ENCODE measurements at regions not wholly inside any gene's neighbourhood (a gene's known extent, or its start where the extent isn't known, plus 50 kb on each side); places are given as distances from the start of the nearest gene placed in this dataset.

DNA sequence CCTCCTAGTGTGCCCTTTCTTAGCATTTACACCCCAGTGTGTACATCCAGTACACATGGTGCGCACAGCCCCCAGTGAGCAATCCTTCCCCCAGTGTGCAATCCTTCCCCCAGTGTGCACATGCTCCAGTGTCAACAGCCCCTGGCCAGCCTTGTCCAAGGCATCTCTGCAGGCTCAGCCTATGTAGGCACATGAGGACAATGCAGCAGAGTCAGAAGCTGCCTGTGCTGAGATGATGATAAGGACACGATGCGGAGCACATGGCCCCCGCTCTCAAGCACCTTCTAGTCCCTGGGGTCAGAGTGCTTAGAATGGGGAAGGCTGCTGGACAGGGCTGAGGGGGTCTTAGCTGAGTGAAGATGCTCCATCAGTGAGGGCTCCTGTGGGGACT lies 69.8 kb downstream of the GADD45G start:
- ChIA-PET CTCF (no interaction called here), POLR2A (no interaction called here)
- Histone ChIP-seq H3K4me1 (ENCODE audit: control insufficient read depth, insufficient read depth, low read length) (no peaks in the 10 kb centered on the region), H3K36me3 (ENCODE audit: control insufficient read depth in 2 of 2, insufficient read depth in 1 of 2, low read length in 2 of 2) (no peaks in the 10 kb centered on the region), H3K4me3 (ENCODE audit: low read depth, low read length) (no peak overlapping the region), H3K27ac (ENCODE audit: extremely low read depth, low read depth, low read length) (no peak overlapping the region), H3K9me3 (ENCODE audit: control insufficient read depth, insufficient read depth, low read depth, low read length) (no peaks in the 10 kb centered on the region)
- TF ChIP-seq ZNF16 (tag by site-specific recombination; IDR thresholded peaks at IDR 0.05; ENCODE audit: low read depth): no peak
- no peak for TF ChIP-seq HOXD13 (CRISPR knock-in tag; IDR thresholded peaks at IDR 0.05; ENCODE audit: borderline replicate concordance)
- TF ChIP-seq ZNF2 (tag by site-specific recombination; IDR thresholded peaks at IDR 0.05): no peak

GRCh38 chr9:89675058-89675742 lies 70.4 kb downstream of the GADD45G start:
- Histone ChIP-seq H3K36me3 (ENCODE audit: control insufficient read depth in 2 of 2, insufficient read depth in 1 of 2, low read length in 2 of 2) (no peaks in the 10 kb centered on the region), H3K9me3 (ENCODE audit: control insufficient read depth, insufficient read depth, low read depth, low read length) (no peaks in the 10 kb centered on the region), H3K4me3 (ENCODE audit: low read depth, low read length) (no peak overlapping the region), H3K4me1 (ENCODE audit: control insufficient read depth, insufficient read depth, low read length) (no peaks in the 10 kb centered on the region), H3K27ac (ENCODE audit: extremely low read depth, low read depth, low read length) (no peak overlapping the region)
- ChIA-PET POLR2A (interaction anchor here (1.1 kb wide), 1 partner anchor 14 kb away, joined by 4 read pairs; no protein-coding TSS in a partner anchor), CTCF (no interaction called here)
- TF ChIP-seq PRDM10 (tag by site-specific recombination; IDR thresholded peaks at IDR 0.05) (no peak), ZNF791 (tag by site-specific recombination; IDR thresholded peaks at IDR 0.05) (no peak), ZBTB8A (tag by site-specific recombination; IDR thresholded peaks at IDR 0.05) (no peak), ZNF138 (tag by site-specific recombination; IDR thresholded peaks at IDR 0.05; ENCODE audit: borderline replicate concordance) (no peak), ZSCAN4 (tag by site-specific recombination; IDR thresholded peaks at IDR 0.05) (no peak), ZNF223 (tag by site-specific recombination; IDR thresholded peaks at IDR 0.05) (no peak), ZFP37 (tag by site-specific recombination; IDR thresholded peaks at IDR 0.05) (no peak), ZNF792 (tag by site-specific recombination; IDR thresholded peaks at IDR 0.05) (no peak), ZNF302 (tag by site-specific recombination; IDR thresholded peaks at IDR 0.05; ENCODE audit: low read depth) (no peak), ZNF580 (tag by site-specific recombination; IDR thresholded peaks at IDR 0.05) (no peak), YY2 (tag by site-specific recombination; IDR thresholded peaks at IDR 0.05) (no peak), ZNF830 (tag by site-specific recombination; IDR thresholded peaks at IDR 0.05; ENCODE audit: low read depth) (no peak), ZBTB1 (tag by site-specific recombination; IDR thresholded peaks at IDR 0.05) (no peak), MZF1 (tag by site-specific recombination; IDR thresholded peaks at IDR 0.05; ENCODE audit: borderline replicate concordance) (no peak), ZNF48 (tag by site-specific recombination; IDR thresholded peaks at IDR 0.05) (no peak), ZNF514 (tag by site-specific recombination; IDR thresholded peaks at IDR 0.05) (no peak), ZNF24 (tag by site-specific recombination; IDR thresholded peaks at IDR 0.05) (no peak), ZNF155 (tag by site-specific recombination; IDR thresholded peaks at IDR 0.05) (no peak)
- TF ChIP-seq, protein P1, sequence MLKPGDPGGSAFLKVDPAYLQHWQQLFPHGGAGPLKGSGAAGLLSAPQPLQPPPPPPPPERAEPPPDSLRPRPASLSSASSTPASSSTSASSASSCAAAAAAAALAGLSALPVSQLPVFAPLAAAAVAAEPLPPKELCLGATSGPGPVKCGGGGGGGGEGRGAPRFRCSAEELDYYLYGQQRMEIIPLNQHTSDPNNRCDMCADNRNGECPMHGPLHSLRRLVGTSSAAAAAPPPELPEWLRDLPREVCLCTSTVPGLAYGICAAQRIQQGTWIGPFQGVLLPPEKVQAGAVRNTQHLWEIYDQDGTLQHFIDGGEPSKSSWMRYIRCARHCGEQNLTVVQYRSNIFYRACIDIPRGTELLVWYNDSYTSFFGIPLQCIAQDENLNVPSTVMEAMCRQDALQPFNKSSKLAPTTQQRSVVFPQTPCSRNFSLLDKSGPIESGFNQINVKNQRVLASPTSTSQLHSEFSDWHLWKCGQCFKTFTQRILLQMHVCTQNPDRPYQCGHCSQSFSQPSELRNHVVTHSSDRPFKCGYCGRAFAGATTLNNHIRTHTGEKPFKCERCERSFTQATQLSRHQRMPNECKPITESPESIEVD (tag by site-specific recombination; IDR thresholded peaks at IDR 0.05): no peak
- TF ChIP-seq, protein P2, sequence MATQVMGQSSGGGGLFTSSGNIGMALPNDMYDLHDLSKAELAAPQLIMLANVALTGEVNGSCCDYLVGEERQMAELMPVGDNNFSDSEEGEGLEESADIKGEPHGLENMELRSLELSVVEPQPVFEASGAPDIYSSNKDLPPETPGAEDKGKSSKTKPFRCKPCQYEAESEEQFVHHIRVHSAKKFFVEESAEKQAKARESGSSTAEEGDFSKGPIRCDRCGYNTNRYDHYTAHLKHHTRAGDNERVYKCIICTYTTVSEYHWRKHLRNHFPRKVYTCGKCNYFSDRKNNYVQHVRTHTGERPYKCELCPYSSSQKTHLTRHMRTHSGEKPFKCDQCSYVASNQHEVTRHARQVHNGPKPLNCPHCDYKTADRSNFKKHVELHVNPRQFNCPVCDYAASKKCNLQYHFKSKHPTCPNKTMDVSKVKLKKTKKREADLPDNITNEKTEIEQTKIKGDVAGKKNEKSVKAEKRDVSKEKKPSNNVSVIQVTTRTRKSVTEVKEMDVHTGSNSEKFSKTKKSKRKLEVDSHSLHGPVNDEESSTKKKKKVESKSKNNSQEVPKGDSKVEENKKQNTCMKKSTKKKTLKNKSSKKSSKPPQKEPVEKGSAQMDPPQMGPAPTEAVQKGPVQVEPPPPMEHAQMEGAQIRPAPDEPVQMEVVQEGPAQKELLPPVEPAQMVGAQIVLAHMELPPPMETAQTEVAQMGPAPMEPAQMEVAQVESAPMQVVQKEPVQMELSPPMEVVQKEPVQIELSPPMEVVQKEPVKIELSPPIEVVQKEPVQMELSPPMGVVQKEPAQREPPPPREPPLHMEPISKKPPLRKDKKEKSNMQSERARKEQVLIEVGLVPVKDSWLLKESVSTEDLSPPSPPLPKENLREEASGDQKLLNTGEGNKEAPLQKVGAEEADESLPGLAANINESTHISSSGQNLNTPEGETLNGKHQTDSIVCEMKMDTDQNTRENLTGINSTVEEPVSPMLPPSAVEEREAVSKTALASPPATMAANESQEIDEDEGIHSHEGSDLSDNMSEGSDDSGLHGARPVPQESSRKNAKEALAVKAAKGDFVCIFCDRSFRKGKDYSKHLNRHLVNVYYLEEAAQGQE (tag by site-specific recombination; IDR thresholded peaks at IDR 0.05): no peak
